KMS-11 (cell line): ENCODE measurements at regions not wholly inside any gene's neighbourhood (a gene's known extent, or its start where the extent isn't known, plus 50 kb on each side); places are given as distances from the start of the nearest gene placed in this dataset.

Experiments
- H2AFZ ChIP-seq: fragments of 200-600 bp; sonication (generic); 2 replicates; pipeline ENCODE4 v1.6.1; 2016; ENCODE audit warnings: antibody characterized with exemption, mixed run types, low read depth
- H3K27ac ChIP-seq: fragments of 200-600 bp; sonication (generic); 2 replicates; pipeline ENCODE4 v1.6.1; 2016; ENCODE audit warnings: mild to moderate bottlenecking, mixed run types
- H3K27me3 ChIP-seq: fragments of 200-600 bp; sonication (generic); 2 replicates; pipeline ENCODE4 v1.6.1; 2017; ENCODE audit warnings: mild to moderate bottlenecking, low read depth, mixed run types, moderate library complexity; ENCODE audit not compliant: insufficient read depth
- H3K36me3 ChIP-seq: fragments of 200-600 bp; sonication (generic); 2 replicates; pipeline ENCODE4 v1.6.1; 2017; ENCODE audit warnings: mild to moderate bottlenecking, mixed run types; ENCODE audit not compliant: insufficient read depth
- H3K4me1 ChIP-seq: fragments of 200-600 bp; sonication (generic); 2 replicates; pipeline ENCODE4 v1.6.1; 2016; ENCODE audit warnings: mild to moderate bottlenecking, low read depth, mixed run types; ENCODE audit not compliant: poor library complexity, severe bottlenecking
- H3K4me2 ChIP-seq: fragments of 200-600 bp; sonication (generic); 2 replicates; pipeline ENCODE4 v1.7.0; 2016; ENCODE audit warnings: mild to moderate bottlenecking, mixed run types
- H3K4me3 ChIP-seq: fragments of 200-600 bp; sonication (generic); IDR thresholded peaks from 2 replicates; pipeline ENCODE4 v1.6.1; 2017; ENCODE audit warnings: low read depth, low read length, mixed read lengths; ENCODE audit not compliant: insufficient read depth
- H3K79me2 ChIP-seq: fragments of 200-600 bp; sonication (generic); 2 replicates; pipeline ENCODE4 v1.6.1; 2016; ENCODE audit warnings: low read depth, mixed run types; ENCODE audit not compliant: insufficient read depth
- H3K9ac ChIP-seq: fragments of 200-600 bp; sonication (generic); 2 replicates; pipeline ENCODE4 v1.6.1; 2016; ENCODE audit warnings: mild to moderate bottlenecking, mixed run types
- H4K20me1 ChIP-seq: fragments of 200-600 bp; sonication (generic); 2 replicates; pipeline ENCODE4 v1.6.1; 2016; ENCODE audit warnings: mild to moderate bottlenecking, mixed run types; ENCODE audit not compliant: insufficient read depth
- CTCF ChIP-seq: fragments of 200-600 bp; sonication (generic); conservative IDR thresholded peaks from 2 replicates; pipeline ENCODE4 v1.6.1; 2017; ENCODE audit warnings: low read depth, mild to moderate bottlenecking, antibody characterized with exemption, low read length, moderate library complexity, mixed read lengths

DNA sequence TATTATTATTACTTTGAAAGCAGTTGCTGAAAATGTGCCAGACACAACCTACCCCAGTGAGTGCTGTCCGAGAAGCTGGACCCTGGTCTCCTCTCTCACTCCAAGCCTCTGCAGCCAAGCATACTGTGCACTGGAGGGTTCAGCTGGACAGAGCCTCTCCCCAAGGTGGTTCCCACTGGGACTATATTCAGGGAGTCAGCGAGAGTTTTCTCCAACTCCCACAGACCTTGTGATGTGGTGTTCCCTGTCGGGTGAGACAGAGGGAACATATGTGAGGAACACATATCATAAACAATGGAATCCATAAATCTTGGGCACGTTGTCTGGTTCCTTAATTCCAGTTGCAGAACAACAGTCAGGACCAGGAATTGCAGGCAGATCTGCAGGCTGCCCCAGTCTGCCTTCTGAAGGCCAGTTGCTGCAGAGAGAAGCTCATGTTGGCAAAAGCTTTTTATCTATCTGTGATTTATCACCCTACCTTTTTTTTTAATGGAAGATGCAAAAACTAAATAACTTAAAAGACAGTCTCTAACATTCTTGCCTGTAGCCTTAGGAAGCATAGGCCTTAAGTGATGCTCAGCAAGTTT, 619.8 kb upstream of the TBX3 start:
- no peak for TF ChIP-seq CTCF
- Histone ChIP-seq H3K27ac (no peak overlapping the region), H3K9ac (no peak overlapping the region), H3K36me3 (no peaks in the 10 kb centered on the region), H3K4me1 (no peaks in the 10 kb centered on the region), H3K4me3 (no peak overlapping the region), H2AFZ (no peak overlapping the region), H3K27me3 (no peaks in the 10 kb centered on the region), H4K20me1 (no peaks in the 10 kb centered on the region), H3K4me2 (no peak overlapping the region), H3K79me2 (no peaks in the 10 kb centered on the region)

DNA sequence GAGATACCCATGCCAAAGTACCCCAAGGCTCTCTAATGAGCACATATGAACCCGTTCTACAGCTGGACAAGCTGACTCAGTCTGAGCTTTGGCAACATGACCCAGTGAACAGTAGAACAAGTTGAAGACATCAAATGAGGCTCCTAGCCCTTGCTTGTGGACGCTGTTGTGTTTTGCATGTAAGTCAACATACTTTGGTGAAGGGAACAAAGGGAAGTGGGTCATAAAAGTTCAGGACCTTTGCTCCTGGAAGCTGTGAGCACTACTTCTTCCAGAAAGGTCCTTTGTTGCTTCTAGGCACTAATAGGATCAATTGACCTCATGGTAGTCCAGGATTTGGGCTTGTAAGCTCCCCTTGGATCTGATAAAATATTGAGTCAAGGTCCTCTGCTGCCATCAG, 613.5 kb upstream of the TBX3 start:
- Histone ChIP-seq H3K9ac (no peak overlapping the region), H3K36me3 (no peaks in the 10 kb centered on the region), H3K4me2 (no peak overlapping the region), H4K20me1 (no peaks in the 10 kb centered on the region), H3K27ac (no peak overlapping the region), H3K79me2 (no peaks in the 10 kb centered on the region), H3K4me1 (no peaks in the 10 kb centered on the region), H3K27me3 (no peaks in the 10 kb centered on the region), H2AFZ (no peak overlapping the region), H3K4me3 (no peak overlapping the region)
- no peak for TF ChIP-seq CTCF

DNA sequence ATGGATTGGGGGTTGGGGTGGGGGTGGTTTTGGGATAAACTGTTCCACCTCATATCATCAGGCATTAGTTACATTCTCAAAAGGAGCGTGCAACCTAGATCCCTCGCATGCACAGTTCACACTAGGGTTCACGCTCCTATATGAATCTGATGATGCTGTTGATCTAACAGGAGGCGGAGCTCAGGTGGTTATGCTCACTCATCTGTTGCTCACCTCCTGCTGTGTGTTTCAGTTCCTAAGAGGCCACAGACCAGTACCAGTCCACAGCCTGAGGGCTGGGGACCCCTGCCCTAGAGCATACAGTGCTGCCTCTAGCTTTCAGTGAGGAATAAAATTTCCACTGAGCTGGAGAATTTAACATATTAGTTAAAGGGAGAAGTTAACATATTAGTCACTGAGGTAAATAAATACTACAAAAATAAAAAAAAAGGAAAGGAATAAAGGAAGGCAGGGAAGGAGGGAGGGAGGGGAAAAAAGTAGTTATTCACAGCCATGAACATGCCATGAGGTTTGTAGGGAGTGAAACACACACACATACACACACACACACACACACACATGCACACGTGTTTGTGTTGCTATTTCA, 612.7 kb upstream of the TBX3 start:
- TF ChIP-seq CTCF, result no peak
- H3K4me1 ChIP-seq, result no peaks in the 10 kb centered on the region
- H3K27ac ChIP-seq, result no peak overlapping the region
- no peak overlapping the region for H3K4me3 ChIP-seq
- no peak overlapping the region for H2AFZ ChIP-seq
- H3K27me3 ChIP-seq, result no peaks in the 10 kb centered on the region
- no peaks in the 10 kb centered on the region for H4K20me1 ChIP-seq
- no peaks in the 10 kb centered on the region for H3K79me2 ChIP-seq
- no peaks in the 10 kb centered on the region for H3K36me3 ChIP-seq
- no peak overlapping the region for H3K9ac ChIP-seq
- no peak overlapping the region for H3K4me2 ChIP-seq

DNA sequence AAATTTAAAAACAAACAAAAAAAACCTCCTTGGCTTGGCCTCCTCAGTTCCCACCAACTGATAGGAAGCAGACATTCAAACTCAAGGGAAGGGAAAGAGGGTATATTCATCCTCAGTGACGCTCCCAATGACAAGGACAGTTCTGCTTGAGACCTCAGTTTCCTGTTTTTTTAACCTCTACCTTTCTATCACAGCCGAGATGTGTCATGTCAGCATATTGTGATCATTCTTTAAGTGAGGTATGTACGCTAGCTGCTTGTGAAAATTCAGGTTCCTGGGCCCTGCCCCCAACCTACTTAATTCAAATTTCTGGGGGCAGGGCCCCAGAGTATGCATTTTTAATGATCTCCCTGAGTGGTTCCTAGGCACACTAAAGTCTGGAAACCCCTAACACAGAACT, 611.9 kb upstream of the TBX3 start:
- no peaks in the 10 kb centered on the region for H4K20me1 ChIP-seq
- no peaks in the 10 kb centered on the region for H3K27me3 ChIP-seq
- no peak overlapping the region for H3K4me2 ChIP-seq
- no peaks in the 10 kb centered on the region for H3K4me1 ChIP-seq
- no peak overlapping the region for H2AFZ ChIP-seq
- no peaks in the 10 kb centered on the region for H3K79me2 ChIP-seq
- H3K36me3 ChIP-seq, result no peaks in the 10 kb centered on the region
- H3K4me3 ChIP-seq, result no peak overlapping the region
- H3K27ac ChIP-seq, result no peak overlapping the region
- no peak for TF ChIP-seq CTCF
- H3K9ac ChIP-seq, result no peak overlapping the region
